Keratinocyte (primary cell): ENCODE measurements at regions not wholly inside any gene's neighbourhood (a gene's known extent, or its start where the extent isn't known, plus 50 kb on each side); places are given as distances from the start of the nearest gene placed in this dataset.

Experiments
- EZH2 ChIP-seq: IDR thresholded peaks from one replicate; pipeline ENCODE4 v1.6.1; 2012; ENCODE audit warnings: inconsistent platforms, mild to moderate bottlenecking, low read length, moderate library complexity
- TF ChIP-seq, protein P1 (sequence below), 3 experiments: IDR thresholded peaks in 1 of 3; conservative IDR thresholded peaks in 1 of 3; optimal IDR thresholded peaks in 1 of 3; 2 replicates in 2 of 3; 3 replicates in 1 of 3; pipeline versions ENCODE3 to v1.5.1; 2011; ENCODE audit warnings: low read length in 3 of 3, mild to moderate bottlenecking in 3 of 3, moderate library complexity in 2 of 3, control low read depth in 1 of 3, inconsistent platforms in 1 of 3; ENCODE audit not compliant: insufficient read depth in 2 of 3; ENCODE audit errors: extremely low read depth in 1 of 3

DNA sequence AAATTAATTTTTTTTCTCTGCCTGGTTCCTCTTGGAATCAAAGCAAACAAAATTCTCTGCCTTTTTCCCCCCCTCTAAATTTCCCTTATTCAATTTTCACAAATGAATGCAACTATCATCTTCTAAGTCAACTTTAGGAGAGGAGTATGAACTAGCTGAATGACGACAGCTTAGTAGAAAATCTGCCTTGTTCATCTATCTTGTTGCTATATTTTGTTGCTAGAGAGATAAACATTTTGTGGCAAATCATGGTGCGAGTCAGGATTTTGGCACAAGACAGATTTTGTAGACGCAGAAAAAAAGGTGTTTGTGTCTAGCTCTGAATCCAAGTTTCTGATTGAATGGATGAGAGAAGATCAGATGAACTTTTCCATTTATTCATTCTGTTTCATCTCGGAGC is 81.0 kb upstream of the FZD8 start:
- TF ChIP-seq, protein P1, sequence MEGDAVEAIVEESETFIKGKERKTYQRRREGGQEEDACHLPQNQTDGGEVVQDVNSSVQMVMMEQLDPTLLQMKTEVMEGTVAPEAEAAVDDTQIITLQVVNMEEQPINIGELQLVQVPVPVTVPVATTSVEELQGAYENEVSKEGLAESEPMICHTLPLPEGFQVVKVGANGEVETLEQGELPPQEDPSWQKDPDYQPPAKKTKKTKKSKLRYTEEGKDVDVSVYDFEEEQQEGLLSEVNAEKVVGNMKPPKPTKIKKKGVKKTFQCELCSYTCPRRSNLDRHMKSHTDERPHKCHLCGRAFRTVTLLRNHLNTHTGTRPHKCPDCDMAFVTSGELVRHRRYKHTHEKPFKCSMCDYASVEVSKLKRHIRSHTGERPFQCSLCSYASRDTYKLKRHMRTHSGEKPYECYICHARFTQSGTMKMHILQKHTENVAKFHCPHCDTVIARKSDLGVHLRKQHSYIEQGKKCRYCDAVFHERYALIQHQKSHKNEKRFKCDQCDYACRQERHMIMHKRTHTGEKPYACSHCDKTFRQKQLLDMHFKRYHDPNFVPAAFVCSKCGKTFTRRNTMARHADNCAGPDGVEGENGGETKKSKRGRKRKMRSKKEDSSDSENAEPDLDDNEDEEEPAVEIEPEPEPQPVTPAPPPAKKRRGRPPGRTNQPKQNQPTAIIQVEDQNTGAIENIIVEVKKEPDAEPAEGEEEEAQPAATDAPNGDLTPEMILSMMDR (optimal IDR thresholded peaks at IDR 0.05 in 1 of 3, IDR thresholded peaks at IDR 0.05 in 1 of 3, conservative IDR thresholded peaks at IDR 0.05 in 1 of 3; ENCODE audit: extremely low read depth in 1 of 3, insufficient read depth in 2 of 3, low read length in 3 of 3) = no peak
- TF ChIP-seq EZH2 = no peak
